HG02588 (cell line): ENCODE measurements at regions not wholly inside any gene's neighbourhood (a gene's known extent, or its start where the extent isn't known, plus 50 kb on each side); places are given as distances from the start of the nearest gene placed in this dataset.
A peak's percentile ranks its signal among the peaks of the same experiment; 100 is the strongest.

Source experiments
- ATAC-seq: cut with Tn5 transposase; IDR thresholded peaks from one replicate; pipeline ENCODE4 v1.9.1; 2021; ENCODE audit warnings: mild to moderate bottlenecking, moderate library complexity; ENCODE audit not compliant: unreplicated experiment

DNA sequence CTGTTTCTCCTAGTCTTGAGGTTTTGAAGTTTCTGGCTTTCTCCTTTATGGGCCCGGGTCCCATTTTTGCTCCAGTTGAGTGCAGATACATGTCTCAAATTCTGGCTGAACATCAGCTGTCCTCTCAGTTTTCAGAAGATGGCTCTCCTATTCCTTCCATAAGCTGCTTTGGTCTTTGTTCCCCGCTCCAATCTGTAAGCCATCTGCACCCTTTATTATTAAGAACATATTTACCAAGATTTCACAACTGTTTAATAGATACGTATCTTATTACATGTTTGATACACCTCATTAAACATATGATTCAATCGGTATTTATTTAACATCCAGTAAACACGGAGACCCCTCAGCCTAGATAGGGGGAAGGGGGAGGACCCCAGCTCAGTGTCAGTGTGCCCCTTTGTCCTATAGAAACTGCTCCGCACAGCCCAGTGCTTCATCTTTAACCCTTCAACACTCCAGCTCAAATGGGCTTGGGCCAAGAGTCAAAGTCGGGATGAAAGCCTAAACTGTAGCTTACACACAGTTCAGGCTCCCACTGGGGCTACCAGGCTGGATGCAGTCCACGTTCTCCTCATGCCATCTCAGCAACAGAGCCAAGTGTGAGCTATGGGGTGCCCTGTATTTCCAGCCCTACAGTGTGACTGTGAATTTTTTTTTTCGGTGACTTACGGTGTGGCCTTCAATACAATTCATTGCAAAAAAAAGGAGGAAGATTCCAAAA is 166.0 kb upstream of the ZFHX3 start:
- no peak for ATAC-seq

- no peak for ATAC-seq
Observed at GRCh38 chr16:73212431-73212830, 164.5 kb upstream of the ZFHX3 start.

GRCh38 chr16:73210686-73211085 is 162.8 kb upstream of the ZFHX3 start:
- no peak for ATAC-seq

GRCh38 chr16:73210084-73210483 is 162.2 kb upstream of the ZFHX3 start:
- ATAC-seq, result no peak

- ATAC-seq, result no peak
Observed at GRCh38 chr16:73209190-73209589, 161.3 kb upstream of the ZFHX3 start.

GRCh38 chr16:73206151-73206707 is 158.3 kb upstream of the ZFHX3 start:
- no peak for ATAC-seq

DNA sequence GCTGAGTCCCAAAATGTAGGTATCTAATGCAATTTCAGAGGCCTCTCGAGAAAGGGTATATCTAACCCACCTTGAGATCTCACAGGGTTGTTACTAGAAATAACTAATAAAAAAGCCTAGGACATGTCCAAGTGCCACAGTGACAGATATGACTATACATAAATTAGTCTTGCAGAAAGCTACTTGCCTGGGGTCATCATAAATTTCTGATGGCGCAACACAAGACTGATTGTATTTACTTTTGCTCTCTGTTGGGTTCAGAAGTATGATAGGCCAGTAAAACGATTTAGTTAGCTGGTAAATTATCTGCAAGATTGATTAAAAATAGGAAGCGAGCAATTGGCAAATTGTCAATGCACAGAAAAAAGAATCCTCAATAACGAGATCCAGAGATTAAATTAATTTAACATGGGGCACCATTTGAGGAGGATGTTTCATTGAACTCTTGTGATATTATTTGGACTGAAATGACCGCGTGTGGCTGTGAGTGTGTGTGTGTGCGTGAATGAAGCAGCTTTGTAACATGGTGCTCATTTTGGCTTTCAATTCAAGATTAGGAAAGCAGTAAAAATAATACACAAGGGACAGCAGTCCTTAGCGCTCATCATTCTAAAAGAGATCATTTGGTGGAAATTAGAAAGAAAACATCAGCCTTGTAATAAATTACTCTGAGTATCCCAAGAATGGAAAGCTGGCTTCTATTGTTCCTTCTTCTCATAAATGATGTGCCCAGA is 157.4 kb upstream of the ZFHX3 start:
- ATAC-seq, result no peak

- ATAC-seq, result no peak
Observed at GRCh38 chr16:73204359-73205152, 156.6 kb upstream of the ZFHX3 start.

GRCh38 chr16:73202161-73202729 is 154.3 kb upstream of the ZFHX3 start:
- ATAC-seq, result no peak

DNA sequence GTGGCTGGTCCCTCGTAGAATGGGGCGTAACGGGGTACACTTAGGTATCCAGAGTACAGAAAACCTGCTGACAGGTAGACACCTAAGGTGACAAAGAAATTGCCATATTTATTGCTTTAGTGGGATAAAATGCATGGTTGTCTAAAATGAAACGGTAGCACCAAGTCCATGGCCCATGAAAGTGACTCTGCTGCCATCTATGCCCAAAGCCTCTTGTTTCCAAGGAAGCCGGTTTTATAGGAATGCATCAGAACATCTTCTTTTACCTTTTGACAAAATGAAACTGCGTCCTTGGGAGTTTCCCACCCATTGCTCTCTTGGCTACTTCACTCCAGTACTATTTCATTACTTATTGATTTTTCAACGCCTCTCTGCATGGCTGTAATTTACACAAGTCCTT is 151.3 kb upstream of the ZFHX3 start:
- no peak for ATAC-seq

GRCh38 chr16:73198481-73198880 is 150.6 kb upstream of the ZFHX3 start:
- ATAC-seq, result no peak

- ATAC-seq, result no peak
Observed at GRCh38 chr16:73197598-73197997, 149.7 kb upstream of the ZFHX3 start.

DNA sequence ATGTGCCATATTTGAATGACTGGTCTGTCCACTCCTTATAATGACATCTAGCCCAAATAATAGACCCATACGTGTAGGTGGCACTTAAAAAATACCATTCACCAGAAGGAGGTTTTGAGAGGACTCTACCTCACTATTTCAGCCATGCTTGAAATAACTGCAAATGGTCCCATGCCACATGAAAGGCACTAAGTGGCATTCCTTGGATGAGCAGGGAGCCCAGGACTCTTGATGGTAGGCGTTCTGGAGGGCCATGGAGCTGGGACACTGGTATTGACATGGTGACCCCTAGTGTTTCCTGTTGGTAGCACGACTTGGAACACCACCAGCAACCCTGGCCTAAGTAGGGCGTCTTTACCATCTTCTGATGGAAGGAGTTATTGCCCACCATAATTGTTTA is 148.7 kb upstream of the ZFHX3 start:
- ATAC-seq, result peak; percentile 59

DNA sequence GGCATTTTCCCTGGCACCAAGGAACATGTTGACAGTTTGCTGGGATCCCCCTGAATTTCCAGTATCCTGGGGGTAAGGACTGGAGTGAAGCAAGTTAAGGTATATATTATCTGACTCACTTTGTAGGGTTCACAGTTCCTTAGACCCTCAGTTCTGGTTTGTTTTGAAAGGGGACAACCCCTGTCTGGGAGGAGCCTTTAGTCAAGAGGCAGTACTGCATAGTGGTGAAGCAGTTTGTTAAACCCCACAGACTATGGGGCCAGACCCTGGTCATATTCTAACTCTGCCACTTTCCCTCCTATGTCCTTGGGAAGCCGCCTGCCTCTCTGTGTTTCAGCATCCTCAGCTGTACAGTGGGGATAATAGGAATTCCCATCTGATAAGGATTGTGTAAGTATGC is 145.5 kb upstream of the ZFHX3 start:
- ATAC-seq, result no peak

DNA sequence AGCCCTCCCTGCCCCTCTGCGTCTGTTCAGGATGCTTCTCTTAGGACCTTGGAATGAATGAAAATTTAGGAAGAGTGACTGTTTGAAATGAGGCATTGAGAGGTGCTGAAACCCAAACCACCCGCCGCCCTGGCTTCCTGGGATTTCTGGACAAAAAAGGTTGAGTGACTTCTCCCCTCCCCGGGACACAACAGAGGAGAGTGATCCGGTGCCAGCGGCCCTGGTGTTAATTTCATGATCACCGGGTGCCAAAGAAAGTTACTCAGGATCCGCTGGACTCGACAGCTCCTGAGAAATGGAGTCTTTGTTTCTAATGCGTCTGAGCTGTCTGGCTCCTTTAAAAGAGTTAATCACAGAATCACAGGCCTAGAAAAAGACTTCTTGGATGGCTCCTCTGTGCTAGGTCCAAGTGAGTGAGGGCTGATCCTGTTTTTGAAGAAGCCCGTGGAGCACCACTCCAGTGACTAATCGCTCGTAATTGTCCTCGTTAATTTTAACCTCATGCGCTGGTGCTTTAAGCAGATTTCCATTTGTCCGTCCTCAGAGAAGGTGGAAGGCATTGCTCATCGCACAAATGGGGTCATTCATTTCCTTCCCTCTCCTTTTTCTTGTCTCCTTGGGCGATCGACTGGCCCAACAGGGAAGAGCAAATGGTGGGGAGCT is 144.4 kb upstream of the ZFHX3 start:
- no peak for ATAC-seq

DNA sequence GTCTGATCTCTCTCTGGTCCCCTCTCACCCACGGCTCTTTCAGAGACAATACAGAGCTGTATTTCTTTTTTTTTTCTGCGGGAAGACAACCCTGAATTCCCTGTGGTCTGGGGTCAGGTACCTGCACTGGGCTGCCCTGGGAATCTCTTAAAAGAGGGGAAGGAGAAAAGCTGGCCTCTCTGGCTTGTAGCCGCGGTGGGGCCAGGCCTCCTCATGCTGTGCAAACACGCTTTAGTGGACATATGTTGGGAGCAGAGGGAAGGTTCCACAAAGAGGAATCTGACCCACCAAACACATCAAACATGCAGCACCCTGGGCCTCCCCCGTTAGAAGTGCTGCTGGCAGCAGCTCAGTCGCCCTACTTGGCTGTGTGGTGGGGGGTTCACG is 143.7 kb upstream of the ZFHX3 start:
- no peak for ATAC-seq

- ATAC-seq, result no peak
Observed at GRCh38 chr16:73190688-73191659, 143.0 kb upstream of the ZFHX3 start.

GRCh38 chr16:73190256-73190655 is 142.3 kb upstream of the ZFHX3 start:
- ATAC-seq, result no peak

DNA sequence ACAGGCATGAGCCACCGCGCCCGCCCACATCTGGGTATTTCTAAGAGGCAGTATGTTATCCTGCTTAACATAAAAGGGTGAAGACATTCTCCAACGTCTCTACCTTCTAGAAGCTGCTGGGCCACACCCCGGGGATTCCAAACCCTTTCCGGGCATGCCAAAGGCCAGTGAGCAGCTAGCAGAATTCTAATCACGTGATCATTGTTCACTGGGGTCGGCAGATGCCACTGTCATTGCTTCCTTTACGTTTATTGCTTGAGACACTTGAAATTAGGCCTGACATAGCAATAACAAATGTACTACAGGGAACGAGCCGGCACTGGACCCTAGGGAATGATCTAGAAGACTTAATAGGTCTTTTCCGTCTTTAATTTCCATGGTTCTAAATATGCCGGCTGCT is 141.2 kb upstream of the ZFHX3 start:
- no peak for ATAC-seq
